ENCODE measurements at regions not wholly inside any gene's neighbourhood (a gene's known extent, or its start where the extent isn't known, plus 50 kb on each side); places are given as distances from the start of the nearest gene placed in this dataset.

- H3K9ac ChIP-seq: no peak overlapping the region
- no peaks in the 10 kb centered on the region for H3K27me3 ChIP-seq
- H3K9me3 Mint-ChIP-seq: no peaks in the 10 kb centered on the region
- H3K27ac Mint-ChIP-seq: no peak overlapping the region
- H3K9me3 ChIP-seq (ENCODE audit: low read depth): no peaks in the 10 kb centered on the region
- DNase-seq (ENCODE audit: low spot score): peak; percentile 15
- H4K20me1 ChIP-seq (ENCODE audit: low read depth): no peaks in the 10 kb centered on the region
- no peaks in the 10 kb centered on the region for H3K27me3 Mint-ChIP-seq (ENCODE audit: insufficient read depth, low read depth)
- TF ChIP-seq EZH2phosphoT487 (IDR thresholded peaks at IDR 0.05) (no peak), CTCF (IDR thresholded peaks at IDR 0.05) (no peak), EZH2 (IDR thresholded peaks at IDR 0.05) (no peak)
- H3K36me3 Mint-ChIP-seq: no peaks in the 10 kb centered on the region
- no peaks in the 10 kb centered on the region for H3K36me3 ChIP-seq
- H3K27ac ChIP-seq: no peak overlapping the region
- H2AFZ ChIP-seq (replicated peaks): peak overlapping the region; percentile 34
- no peak overlapping the region for H3K4me2 ChIP-seq
- no peak overlapping the region for H3K4me3 Mint-ChIP-seq
- H3F3A ChIP-seq (ENCODE audit: low read depth): no peaks in the 10 kb centered on the region
- H3K4me3 ChIP-seq: no peak overlapping the region
- peaks cover 5% of the 10 kb centered on the region for H3K4me1 ChIP-seq
- peaks cover 3% of the 10 kb centered on the region for H3K4me1 Mint-ChIP-seq
- no peaks in the 10 kb centered on the region for H3K79me2 ChIP-seq (ENCODE audit: low read depth)
Measured at GRCh38 chr12:127632461-127632860, 634.5 kb upstream of the TMEM132C start.

GRCh38 chr12:127635838-127636237, 631.1 kb upstream of the TMEM132C start:
- Histone ChIP-seq H3K27me3 (no peaks in the 10 kb centered on the region), H4K20me1 (ENCODE audit: low read depth) (no peaks in the 10 kb centered on the region), H2AFZ (replicated peaks) (no peak overlapping the region), H3K27ac (no peak overlapping the region), H3K79me2 (ENCODE audit: low read depth) (no peaks in the 10 kb centered on the region), H3K4me1 (peaks cover 5% of the 10 kb centered on the region), H3K4me3 (no peak overlapping the region), H3K36me3 (no peaks in the 10 kb centered on the region), H3K9ac (no peak overlapping the region), H3K9me3 (ENCODE audit: low read depth) (no peaks in the 10 kb centered on the region), H3K4me2 (no peak overlapping the region), H3F3A (ENCODE audit: low read depth) (no peaks in the 10 kb centered on the region)
- Mint-ChIP-seq H3K9me3 (no peaks in the 10 kb centered on the region), H3K4me1 (no peaks in the 10 kb centered on the region), H3K27me3 (ENCODE audit: insufficient read depth, low read depth) (no peaks in the 10 kb centered on the region), H3K36me3 (no peaks in the 10 kb centered on the region), H3K27ac (no peak overlapping the region), H3K4me3 (no peak overlapping the region)
- no peak for DNase-seq (ENCODE audit: low spot score)
- TF ChIP-seq EZH2phosphoT487 (IDR thresholded peaks at IDR 0.05) (no peak), CTCF (IDR thresholded peaks at IDR 0.05) (no peak), EZH2 (IDR thresholded peaks at IDR 0.05) (no peak)

DNA sequence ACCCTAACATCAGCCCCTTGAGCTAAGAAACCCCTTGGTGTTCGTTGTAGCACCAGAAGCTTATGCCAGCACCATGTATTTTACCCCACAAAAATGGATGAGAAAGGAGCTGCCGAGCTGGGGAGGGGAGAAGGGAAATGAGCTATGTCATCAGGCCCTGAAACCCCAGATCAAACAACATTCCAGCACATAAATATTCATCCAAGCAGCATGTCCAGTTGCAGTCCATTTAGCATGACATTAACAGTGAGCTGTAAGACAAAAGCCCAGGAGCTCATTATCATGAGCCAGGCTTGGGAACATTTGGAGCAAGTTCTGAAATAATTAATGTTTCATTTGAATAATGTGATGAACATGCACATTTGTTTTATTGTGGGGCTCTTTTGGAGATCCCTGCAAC, 630.1 kb upstream of the TMEM132C start:
- H3F3A ChIP-seq (ENCODE audit: low read depth): no peaks in the 10 kb centered on the region
- H3K9ac ChIP-seq: no peak overlapping the region
- Mint-ChIP-seq H3K36me3 (no peaks in the 10 kb centered on the region), H3K9me3 (no peaks in the 10 kb centered on the region), H3K4me1 (no peaks in the 10 kb centered on the region), H3K27ac (no peak overlapping the region), H3K27me3 (ENCODE audit: insufficient read depth, low read depth) (no peaks in the 10 kb centered on the region), H3K4me3 (no peak overlapping the region)
- no peak overlapping the region for H3K4me3 ChIP-seq
- H3K27ac ChIP-seq: no peak overlapping the region
- no peak overlapping the region for H2AFZ ChIP-seq (replicated peaks)
- DNase-seq (ENCODE audit: low spot score): no peak
- no peaks in the 10 kb centered on the region for H4K20me1 ChIP-seq (ENCODE audit: low read depth)
- no peak overlapping the region for H3K4me2 ChIP-seq
- H3K9me3 ChIP-seq (ENCODE audit: low read depth): no peaks in the 10 kb centered on the region
- TF ChIP-seq EZH2 (IDR thresholded peaks at IDR 0.05): no peak
- TF ChIP-seq EZH2phosphoT487 (IDR thresholded peaks at IDR 0.05): no peak
- TF ChIP-seq CTCF (IDR thresholded peaks at IDR 0.05): no peak
- no peaks in the 10 kb centered on the region for H3K79me2 ChIP-seq (ENCODE audit: low read depth)
- peaks cover 5% of the 10 kb centered on the region for H3K4me1 ChIP-seq
- H3K27me3 ChIP-seq: no peaks in the 10 kb centered on the region
- no peaks in the 10 kb centered on the region for H3K36me3 ChIP-seq
